ENCODE measurements at regions not wholly inside any gene's neighbourhood (a gene's known extent, or its start where the extent isn't known, plus 50 kb on each side); places are given as distances from the start of the nearest gene placed in this dataset.
"Not testable (repeated sequence)": the region's sequence is repeated elsewhere in the genome, so short reads cannot be mapped to it uniquely, and the experiment has no call there.

GRCh38 chr14:85352588-85352987, 177.4 kb upstream of the FLRT2 start:
- TF ChIP-seq PAX5 (IDR thresholded peaks at IDR 0.05; ENCODE audit: insufficient read depth, low read length, severe bottlenecking); POLR2A (IDR thresholded peaks at IDR 0.05; ENCODE audit: low read depth, low read length); POLR2AphosphoS5 (IDR thresholded peaks at IDR 0.05; ENCODE audit: low read depth, low read length); TAF1 (IDR thresholded peaks at IDR 0.05; ENCODE audit: low read depth, low read length); POU2F2 (IDR thresholded peaks at IDR 0.05; ENCODE audit: low read depth, low read length): not testable (repeated sequence)

Measured in GM12891 (cell line).